GM12874 (cell line): ENCODE measurements at regions not wholly inside any gene's neighbourhood (a gene's known extent, or its start where the extent isn't known, plus 50 kb on each side); places are given as distances from the start of the nearest gene placed in this dataset.

ENCODE experiments used
- TF ChIP-seq, protein P1 (sequence below): IDR thresholded peaks from 2 replicates; pipeline ENCODE4 v1.5.1; 2011; ENCODE audit warnings: low read depth, mild to moderate bottlenecking, control low read depth, low read length, moderate library complexity; ENCODE audit not compliant: insufficient read depth

DNA sequence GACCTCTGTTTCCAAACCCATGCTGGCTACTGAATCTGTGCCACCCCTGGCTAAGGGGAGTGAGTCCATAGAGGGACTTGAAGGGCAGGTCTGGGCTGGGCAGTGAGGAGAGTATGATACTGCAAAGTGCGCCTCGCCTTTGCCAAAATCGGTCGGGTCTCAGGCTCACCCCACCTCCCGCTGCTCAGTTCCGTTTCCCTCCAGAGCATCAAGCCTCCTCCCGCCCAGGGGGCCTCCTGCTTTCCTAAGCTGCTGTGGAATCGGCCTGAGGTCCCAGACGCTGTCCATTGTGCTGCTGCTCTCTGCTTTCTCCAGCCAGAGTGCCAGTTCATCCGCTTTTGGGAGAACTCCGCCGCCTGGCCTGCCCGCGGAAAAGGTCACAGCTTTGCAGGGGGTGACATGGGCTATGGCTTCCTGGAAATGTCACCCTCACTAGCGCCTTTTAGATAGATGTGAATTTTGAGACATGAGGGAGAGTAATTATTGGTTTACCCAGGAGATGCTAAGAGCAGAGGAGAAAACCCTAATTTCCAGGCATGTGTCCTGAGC lies 1418.4 kb downstream of the UQCRFS1 start:
- TF ChIP-seq, protein P1, sequence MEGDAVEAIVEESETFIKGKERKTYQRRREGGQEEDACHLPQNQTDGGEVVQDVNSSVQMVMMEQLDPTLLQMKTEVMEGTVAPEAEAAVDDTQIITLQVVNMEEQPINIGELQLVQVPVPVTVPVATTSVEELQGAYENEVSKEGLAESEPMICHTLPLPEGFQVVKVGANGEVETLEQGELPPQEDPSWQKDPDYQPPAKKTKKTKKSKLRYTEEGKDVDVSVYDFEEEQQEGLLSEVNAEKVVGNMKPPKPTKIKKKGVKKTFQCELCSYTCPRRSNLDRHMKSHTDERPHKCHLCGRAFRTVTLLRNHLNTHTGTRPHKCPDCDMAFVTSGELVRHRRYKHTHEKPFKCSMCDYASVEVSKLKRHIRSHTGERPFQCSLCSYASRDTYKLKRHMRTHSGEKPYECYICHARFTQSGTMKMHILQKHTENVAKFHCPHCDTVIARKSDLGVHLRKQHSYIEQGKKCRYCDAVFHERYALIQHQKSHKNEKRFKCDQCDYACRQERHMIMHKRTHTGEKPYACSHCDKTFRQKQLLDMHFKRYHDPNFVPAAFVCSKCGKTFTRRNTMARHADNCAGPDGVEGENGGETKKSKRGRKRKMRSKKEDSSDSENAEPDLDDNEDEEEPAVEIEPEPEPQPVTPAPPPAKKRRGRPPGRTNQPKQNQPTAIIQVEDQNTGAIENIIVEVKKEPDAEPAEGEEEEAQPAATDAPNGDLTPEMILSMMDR = no peak

- TF ChIP-seq, protein P1 = no peak
Observed at GRCh38 chr19:27793644-27794493, 1419.1 kb downstream of the UQCRFS1 start.

- TF ChIP-seq, protein P1 = no peak
Observed at GRCh38 chr19:27793128-27793643, 1419.8 kb downstream of the UQCRFS1 start.

- TF ChIP-seq, protein P1 = no peak
Observed at GRCh38 chr19:27792576-27793127, 1420.3 kb downstream of the UQCRFS1 start.

DNA sequence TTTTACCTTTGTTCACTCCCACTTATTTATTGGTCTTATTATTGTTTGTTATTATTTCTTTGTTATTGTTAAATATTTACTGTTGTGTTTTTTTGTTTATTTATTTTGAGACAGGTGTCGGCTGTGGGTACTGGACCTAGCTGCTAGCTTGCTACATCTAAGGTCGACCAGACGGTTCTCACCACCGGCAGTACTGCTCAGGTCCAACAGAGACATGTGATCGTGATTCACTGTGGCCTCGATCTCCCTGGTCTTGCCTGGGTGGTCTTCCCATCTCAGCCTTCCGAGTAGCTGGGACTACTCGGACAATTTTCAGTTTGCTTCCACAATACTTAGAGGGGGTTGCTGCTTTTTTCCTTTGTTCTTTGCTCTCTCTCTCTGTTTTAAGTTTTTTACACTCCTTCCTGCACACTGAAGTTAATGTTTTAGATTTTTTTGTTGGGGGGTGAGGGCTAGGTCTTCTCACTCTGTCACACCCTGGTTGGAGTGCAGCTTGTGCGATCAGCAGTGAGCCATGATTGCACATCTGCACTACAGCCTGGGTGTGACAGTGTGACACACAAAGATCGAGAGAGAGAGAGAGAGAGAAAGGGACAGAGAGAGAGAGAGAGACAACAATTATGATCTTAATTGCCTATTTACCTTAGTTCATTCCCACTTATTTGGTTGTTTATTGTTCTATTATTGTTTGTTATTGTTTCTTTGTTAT lies 1432.4 kb downstream of the UQCRFS1 start:
- TF ChIP-seq, protein P1 = no peak

DNA sequence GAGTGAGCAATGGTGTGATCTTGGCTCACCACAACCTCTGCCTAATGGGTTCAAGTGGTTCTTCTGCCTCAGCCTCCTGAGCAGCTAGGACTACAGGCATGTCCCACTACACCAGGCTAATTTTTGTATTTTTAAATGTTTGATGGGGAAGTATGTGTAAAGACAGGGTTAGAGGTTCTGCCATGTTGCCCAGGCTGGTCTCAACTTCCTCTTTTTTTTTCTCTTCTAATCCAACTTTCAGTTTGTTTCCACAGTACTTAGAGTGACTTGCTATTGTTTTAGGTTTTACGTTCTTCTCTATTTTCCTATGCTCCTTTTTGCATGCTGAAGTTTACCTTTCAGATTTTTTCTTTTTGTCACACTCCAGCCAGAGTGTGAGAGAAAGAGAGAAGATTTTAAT lies 1433.0 kb downstream of the UQCRFS1 start:
- TF ChIP-seq, protein P1 = no peak

- TF ChIP-seq, protein P1 = 0 out of 2 replicates have a peak, but pooled peaks have one; percentile 24
Observed at GRCh38 chr19:27777726-27778125, 1435.2 kb downstream of the UQCRFS1 start.
